ENCODE measurements at regions not wholly inside any gene's neighbourhood (a gene's known extent, or its start where the extent isn't known, plus 50 kb on each side); places are given as distances from the start of the nearest gene placed in this dataset.

DNA sequence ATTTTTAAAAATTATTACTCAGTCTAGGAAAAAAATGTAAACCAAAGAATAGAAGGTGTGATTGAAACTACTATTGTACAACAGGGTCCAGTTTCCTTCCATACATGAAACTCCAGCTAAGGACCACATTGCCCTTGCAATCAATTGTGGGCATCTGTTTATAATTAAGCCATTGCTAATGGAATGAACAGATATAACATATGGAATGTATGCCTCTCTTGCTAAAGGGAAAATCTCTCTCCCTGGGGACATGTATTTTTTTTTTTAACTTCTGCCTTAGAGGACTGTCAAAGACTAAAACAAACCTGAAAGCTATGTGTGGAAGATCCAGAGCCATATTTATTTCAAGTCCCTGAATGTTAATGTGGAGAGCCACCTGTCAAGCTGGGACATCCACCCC is 336.8 kb upstream of the MANEA start:
- TF ChIP-seq POLR2AphosphoS5 (IDR thresholded peaks at IDR 0.05) (no peak), POLR2A (IDR thresholded peaks at IDR 0.05; ENCODE audit: low read depth) (no peak)
- TF ChIP-seq, protein P1, sequence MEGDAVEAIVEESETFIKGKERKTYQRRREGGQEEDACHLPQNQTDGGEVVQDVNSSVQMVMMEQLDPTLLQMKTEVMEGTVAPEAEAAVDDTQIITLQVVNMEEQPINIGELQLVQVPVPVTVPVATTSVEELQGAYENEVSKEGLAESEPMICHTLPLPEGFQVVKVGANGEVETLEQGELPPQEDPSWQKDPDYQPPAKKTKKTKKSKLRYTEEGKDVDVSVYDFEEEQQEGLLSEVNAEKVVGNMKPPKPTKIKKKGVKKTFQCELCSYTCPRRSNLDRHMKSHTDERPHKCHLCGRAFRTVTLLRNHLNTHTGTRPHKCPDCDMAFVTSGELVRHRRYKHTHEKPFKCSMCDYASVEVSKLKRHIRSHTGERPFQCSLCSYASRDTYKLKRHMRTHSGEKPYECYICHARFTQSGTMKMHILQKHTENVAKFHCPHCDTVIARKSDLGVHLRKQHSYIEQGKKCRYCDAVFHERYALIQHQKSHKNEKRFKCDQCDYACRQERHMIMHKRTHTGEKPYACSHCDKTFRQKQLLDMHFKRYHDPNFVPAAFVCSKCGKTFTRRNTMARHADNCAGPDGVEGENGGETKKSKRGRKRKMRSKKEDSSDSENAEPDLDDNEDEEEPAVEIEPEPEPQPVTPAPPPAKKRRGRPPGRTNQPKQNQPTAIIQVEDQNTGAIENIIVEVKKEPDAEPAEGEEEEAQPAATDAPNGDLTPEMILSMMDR (IDR thresholded peaks at IDR 0.05) = no peak
